Epidermal melanocyte (primary cell): ENCODE measurements at regions not wholly inside any gene's neighbourhood (a gene's known extent, or its start where the extent isn't known, plus 50 kb on each side); places are given as distances from the start of the nearest gene placed in this dataset.

Experiments
- DNase-seq: peaks from one replicate; pipeline ENCODE4 v3.0.0; 2011; ENCODE audit warnings: low spot score; ENCODE audit not compliant: insufficient read length

GRCh38 chr7:55641273-55641691 is 69.0 kb upstream of the VOPP1 start:
- DNase-seq: peak; percentile 69

- DNase-seq: no peak
These were observed 67.3 kb upstream of the VOPP1 start for GRCh38 chr7:55639640-55640039.

GRCh38 chr7:55629051-55629677 is 56.9 kb upstream of the VOPP1 start:
- no peak for DNase-seq

GRCh38 chr7:55624813-55625212 is 52.5 kb upstream of the VOPP1 start:
- no peak for DNase-seq

- DNase-seq: no peak
These were observed 51.3 kb upstream of the VOPP1 start for GRCh38 chr7:55623617-55624016.

- DNase-seq: no peak
These were observed 49.9 kb upstream of the VOPP1 start for GRCh38 chr7:55622241-55622640.
